Cardiac muscle cell (in vitro differentiated cells and primary cell): ENCODE measurements at regions not wholly inside any gene's neighbourhood (a gene's known extent, or its start where the extent isn't known, plus 50 kb on each side); places are given as distances from the start of the nearest gene placed in this dataset.
"Not testable (repeated sequence)": the region's sequence is repeated elsewhere in the genome, so short reads cannot be mapped to it uniquely, and the experiment has no call there.

Experiments
- DNase-seq, 2 donors: peaks; one replicate each; pipeline versions ENCODE4 v3.0.0 to v3.0.0-alpha.2; 2010 to 2017; ENCODE audit warnings: low read depth in 1 of 2, low spot score in 1 of 2
- H3K27ac ChIP-seq: fragments of 200-600 bp; sonication (generic); 2 replicates; pipeline ENCODE4 v1.5.1; 2016
- H3K27me3 ChIP-seq: fragments of 200-600 bp; sonication (generic); 2 replicates; pipeline ENCODE4 v1.6.0; 2016; ENCODE audit warnings: control low read depth
- H3K36me3 ChIP-seq: fragments of 200-600 bp; sonication (generic); 2 replicates; pipeline ENCODE4 v1.5.1; 2016; ENCODE audit warnings: control low read depth
- H3K4me1 ChIP-seq: fragments of 200-600 bp; sonication (generic); 2 replicates; pipeline ENCODE4 v1.8.1; 2017; ENCODE audit warnings: low read depth, mild to moderate bottlenecking, mixed run types
- H3K4me3 ChIP-seq: fragments of 200-600 bp; sonication (generic); 2 replicates; pipeline ENCODE4 v1.5.1; 2016; ENCODE audit warnings: mild to moderate bottlenecking
- H3K9me3 ChIP-seq: fragments of 200-600 bp; sonication (generic); 2 replicates; pipeline ENCODE4 v1.5.1; 2017; ENCODE audit warnings: low read depth, mild to moderate bottlenecking, control low read depth
- CTCF ChIP-seq: IDR thresholded peaks from 2 replicates; pipeline ENCODE4 v1.5.1; 2012; ENCODE audit warnings: low read depth, mild to moderate bottlenecking, low read length

- H3K36me3 ChIP-seq, H3K4me3 ChIP-seq, H3K9me3 ChIP-seq: not testable (repeated sequence)
Measured at GRCh38 chr1:224030257-224030656, 83.7 kb upstream of the FBXO28 start.

GRCh38 chr1:224029286-224030025, 84.5 kb upstream of the FBXO28 start:
- not testable (repeated sequence) for H3K36me3 ChIP-seq, H3K4me3 ChIP-seq, H3K9me3 ChIP-seq, H3K4me1 ChIP-seq, DNase-seq, H3K27me3 ChIP-seq, H3K27ac ChIP-seq

More at GRCh38 chr1:224030257-224030656, 83.7 kb upstream of the FBXO28 start:
- not testable (repeated sequence) for H3K27ac ChIP-seq, DNase-seq, H3K27me3 ChIP-seq, H3K4me1 ChIP-seq

- not testable (repeated sequence) for DNase-seq, H3K4me1 ChIP-seq, H3K9me3 ChIP-seq
Measured at GRCh38 chr1:224028802-224029201, 85.1 kb upstream of the FBXO28 start.

GRCh38 chr1:224023122-224023521, 90.8 kb upstream of the FBXO28 start:
- H3K4me3 ChIP-seq, H3K9me3 ChIP-seq, DNase-seq, H3K4me1 ChIP-seq, H3K27me3 ChIP-seq, H3K36me3 ChIP-seq: not testable (repeated sequence)
- H3K27ac ChIP-seq: peak overlapping the region; percentile 77

More at GRCh38 chr1:224028802-224029201, 85.1 kb upstream of the FBXO28 start:
- H3K27ac ChIP-seq, H3K4me3 ChIP-seq, H3K36me3 ChIP-seq, H3K27me3 ChIP-seq: not testable (repeated sequence)

- not testable (repeated sequence) for H3K4me3 ChIP-seq, H3K27me3 ChIP-seq, H3K36me3 ChIP-seq, H3K9me3 ChIP-seq, H3K4me1 ChIP-seq
- DNase-seq: peak in 1 of 2 donors; percentile 32
- H3K27ac ChIP-seq: peak overlapping the region; percentile 77
Measured at GRCh38 chr1:224022249-224022970, 91.5 kb upstream of the FBXO28 start.

- H3K9me3 ChIP-seq, H3K27ac ChIP-seq, H3K27me3 ChIP-seq, H3K4me3 ChIP-seq, H3K4me1 ChIP-seq, H3K36me3 ChIP-seq: not testable (repeated sequence)
- DNase-seq: peak in 1 of 2 donors; percentile 34
Measured at GRCh38 chr1:224019866-224020265, 94.0 kb upstream of the FBXO28 start.

GRCh38 chr1:224015782-224016181, 98.1 kb upstream of the FBXO28 start:
- H3K4me1 ChIP-seq, H3K9me3 ChIP-seq, H3K36me3 ChIP-seq, H3K27me3 ChIP-seq, H3K4me3 ChIP-seq, H3K27ac ChIP-seq, DNase-seq: not testable (repeated sequence)

- Histone ChIP-seq H3K9me3 (peaks cover 8% of the 10 kb centered on the region), H3K27ac (no peak overlapping the region), H3K27me3 (no peaks in the 10 kb centered on the region), H3K4me3 (no peak overlapping the region), H3K4me1 (no peaks in the 10 kb centered on the region), H3K36me3 (no peaks in the 10 kb centered on the region)
- TF ChIP-seq CTCF: no peak
- no peak for DNase-seq
Measured at GRCh38 chr1:224014330-224014649, 99.6 kb upstream of the FBXO28 start.

GRCh38 chr1:224013626-224014329, 100.1 kb upstream of the FBXO28 start:
- not testable (repeated sequence) for H3K27ac ChIP-seq, H3K27me3 ChIP-seq, H3K9me3 ChIP-seq, DNase-seq, H3K36me3 ChIP-seq, H3K4me1 ChIP-seq, H3K4me3 ChIP-seq

- not testable (repeated sequence) for H3K4me3 ChIP-seq, H3K27ac ChIP-seq, H3K9me3 ChIP-seq, H3K36me3 ChIP-seq, H3K4me1 ChIP-seq, H3K27me3 ChIP-seq, DNase-seq
Measured at GRCh38 chr1:224012807-224013434, 101.0 kb upstream of the FBXO28 start.

GRCh38 chr1:224012162-224012561, 101.7 kb upstream of the FBXO28 start:
- not testable (repeated sequence) for H3K27ac ChIP-seq, H3K27me3 ChIP-seq, H3K9me3 ChIP-seq, H3K4me1 ChIP-seq, DNase-seq, H3K36me3 ChIP-seq, H3K4me3 ChIP-seq

- not testable (repeated sequence) for H3K36me3 ChIP-seq, DNase-seq, H3K4me1 ChIP-seq, H3K4me3 ChIP-seq, H3K9me3 ChIP-seq, H3K27me3 ChIP-seq, H3K27ac ChIP-seq
Measured at GRCh38 chr1:224011751-224012150, 102.2 kb upstream of the FBXO28 start.
